Neural progenitor cell (in vitro differentiated cells): ENCODE measurements at regions not wholly inside any gene's neighbourhood (a gene's known extent, or its start where the extent isn't known, plus 50 kb on each side); places are given as distances from the start of the nearest gene placed in this dataset.

Experiments used
- CTCF ChIP-seq: fragments of 200-600 bp; sonication (generic); IDR thresholded peaks from 2 replicates; pipeline ENCODE4 v1.5.1; 2017; ENCODE audit warnings: antibody characterized with exemption, mild to moderate bottlenecking
- EZH2 ChIP-seq: fragments of 200-600 bp; sonication (generic); IDR thresholded peaks from 2 replicates; pipeline ENCODE4 v1.6.1; 2017; ENCODE audit warnings: antibody characterized with exemption, mild to moderate bottlenecking, moderate library complexity
- EZH2phosphoT487 ChIP-seq: fragments of 200-600 bp; sonication (generic); IDR thresholded peaks from 2 replicates; pipeline ENCODE4 v1.6.1; 2017; ENCODE audit warnings: antibody characterized with exemption

DNA sequence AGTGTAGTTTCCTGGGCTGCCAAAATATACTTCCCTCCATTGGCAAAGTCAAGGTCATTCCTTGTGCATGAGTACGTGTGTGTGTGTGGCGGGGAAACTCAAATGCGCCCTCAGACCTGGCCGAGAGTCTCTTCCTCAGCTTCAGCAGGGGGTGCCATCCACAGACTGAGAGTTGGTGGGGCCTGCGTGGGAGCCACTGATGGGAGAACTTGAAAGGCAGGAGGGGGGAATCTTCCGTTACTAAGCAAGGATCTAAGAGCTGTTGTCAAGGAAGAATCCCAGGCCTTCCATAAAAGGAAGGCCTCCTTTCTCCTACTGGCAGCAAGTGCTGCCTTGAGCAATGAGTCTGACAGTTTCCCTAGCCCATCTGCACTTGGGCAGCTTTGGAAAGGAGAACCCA lies 274.9 kb downstream of the EMP1 start:
- TF ChIP-seq CTCF (no peak), EZH2 (no peak), EZH2phosphoT487 (no peak)
